Central memory CD8-positive, alpha-beta T cell (primary cell): ENCODE measurements at regions not wholly inside any gene's neighbourhood (a gene's known extent, or its start where the extent isn't known, plus 50 kb on each side); places are given as distances from the start of the nearest gene placed in this dataset.

Experiments
- ATAC-seq: fragments of 150-1000 bp; cut with Tn5 transposase; replicated peaks from 2 replicates; pipeline ENCODE4 v1.10.0; 2022; ENCODE audit warnings: mild to moderate bottlenecking, moderate FRiP score, moderate number of reproducible peaks; ENCODE audit not compliant: poor library complexity, severe bottlenecking; ENCODE audit errors: extremely low read depth
- DNase-seq, 2 donors: peaks; one replicate each; pipeline ENCODE4 v3.0.0; 2021; ENCODE audit warnings: low spot score in 2 of 2
- H3K27ac Mint-ChIP-seq: one replicate; pipeline ENCODE4 v1.8.0; 2022; ENCODE audit warnings: low read depth, mild to moderate bottlenecking, moderate library complexity, mixed read lengths
- H3K27me3 Mint-ChIP-seq: one replicate; pipeline ENCODE4 v1.8.0; 2022; ENCODE audit warnings: mixed read lengths
- H3K36me3 Mint-ChIP-seq: one replicate; pipeline ENCODE4 v1.8.0; 2022; ENCODE audit warnings: mild to moderate bottlenecking, moderate library complexity, mixed read lengths; ENCODE audit not compliant: insufficient read depth
- H3K4me1 Mint-ChIP-seq: one replicate; pipeline ENCODE4 v1.8.0; 2022; ENCODE audit warnings: mixed read lengths
- H3K4me3 Mint-ChIP-seq: one replicate; pipeline ENCODE4 v1.8.0; 2022; ENCODE audit warnings: mild to moderate bottlenecking, moderate library complexity, mixed read lengths
- H3K9me3 Mint-ChIP-seq: one replicate; pipeline ENCODE4 v1.8.0; 2022; ENCODE audit warnings: mixed read lengths

GRCh38 chr21:31482460-31482859 lies 138.4 kb upstream of the TIAM1 start:
- Mint-ChIP-seq H3K4me1 (no peaks in the 10 kb centered on the region), H3K27ac (no peak overlapping the region), H3K9me3 (peaks cover 5% of the 10 kb centered on the region), H3K36me3 (peaks cover 3% of the 10 kb centered on the region), H3K27me3 (no peaks in the 10 kb centered on the region), H3K4me3 (no peak overlapping the region)
- ATAC-seq (no peak), DNase-seq (no peak)

- Mint-ChIP-seq H3K27ac (no peak overlapping the region), H3K4me1 (no peaks in the 10 kb centered on the region), H3K9me3 (peaks cover 5% of the 10 kb centered on the region), H3K36me3 (peaks cover 3% of the 10 kb centered on the region), H3K27me3 (no peaks in the 10 kb centered on the region), H3K4me3 (no peak overlapping the region)
- ATAC-seq (no peak), DNase-seq (no peak)
Observed at GRCh38 chr21:31480228-31480627, 136.2 kb upstream of the TIAM1 start.

GRCh38 chr21:31479714-31480113 lies 135.7 kb upstream of the TIAM1 start:
- H3K9me3 Mint-ChIP-seq: peaks cover under 1% of the 10 kb centered on the region

DNA sequence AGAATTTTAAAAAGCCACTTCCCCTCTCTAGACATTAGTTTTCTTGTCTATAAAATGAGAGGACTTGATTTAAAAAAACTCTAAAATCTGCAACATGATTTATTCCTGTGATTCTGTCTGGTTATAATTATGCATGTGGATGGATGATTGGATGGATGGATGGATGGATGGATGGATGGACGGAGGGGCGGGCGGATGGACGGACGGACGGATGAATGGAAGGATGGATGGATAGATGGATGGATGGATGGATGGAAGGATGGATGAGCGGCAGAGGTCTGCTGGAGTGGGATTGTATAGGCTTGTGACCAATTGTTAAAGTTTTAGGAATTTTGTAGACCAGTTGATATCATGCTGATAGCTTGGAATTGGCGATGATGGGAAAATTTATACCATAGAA lies 135.2 kb upstream of the TIAM1 start:
- Mint-ChIP-seq H3K27ac (no peak overlapping the region), H3K4me3 (no peak overlapping the region), H3K4me1 (no peaks in the 10 kb centered on the region)

More at GRCh38 chr21:31479714-31480113, 135.7 kb upstream of the TIAM1 start:
- no peak for ATAC-seq
- no peak for DNase-seq
- Mint-ChIP-seq H3K4me1 (no peaks in the 10 kb centered on the region), H3K4me3 (no peak overlapping the region), H3K27ac (no peak overlapping the region), H3K27me3 (no peaks in the 10 kb centered on the region), H3K36me3 (peaks cover 3% of the 10 kb centered on the region)

GRCh38 chr21:31476263-31477022 lies 132.4 kb upstream of the TIAM1 start:
- Mint-ChIP-seq H3K36me3 (peaks cover under 1% of the 10 kb centered on the region), H3K9me3 (no peaks in the 10 kb centered on the region), H3K27me3 (no peaks in the 10 kb centered on the region), H3K27ac (no peak overlapping the region), H3K4me3 (no peak overlapping the region), H3K4me1 (no peaks in the 10 kb centered on the region)
- DNase-seq: no peak
- ATAC-seq: no peak

More for the DNA sequence above, 135.2 kb upstream of the TIAM1 start:
- Mint-ChIP-seq H3K27me3 (no peaks in the 10 kb centered on the region), H3K36me3 (peaks cover 3% of the 10 kb centered on the region), H3K9me3 (no peaks in the 10 kb centered on the region)
- DNase-seq (no peak), ATAC-seq (no peak)

GRCh38 chr21:31475223-31475622 lies 131.2 kb upstream of the TIAM1 start:
- DNase-seq: no peak
- H3K4me1 Mint-ChIP-seq: no peaks in the 10 kb centered on the region
- no peaks in the 10 kb centered on the region for H3K27me3 Mint-ChIP-seq
- no peak overlapping the region for H3K4me3 Mint-ChIP-seq
- H3K27ac Mint-ChIP-seq: no peak overlapping the region
- no peaks in the 10 kb centered on the region for H3K36me3 Mint-ChIP-seq
- no peaks in the 10 kb centered on the region for H3K9me3 Mint-ChIP-seq
- ATAC-seq: no peak

DNA sequence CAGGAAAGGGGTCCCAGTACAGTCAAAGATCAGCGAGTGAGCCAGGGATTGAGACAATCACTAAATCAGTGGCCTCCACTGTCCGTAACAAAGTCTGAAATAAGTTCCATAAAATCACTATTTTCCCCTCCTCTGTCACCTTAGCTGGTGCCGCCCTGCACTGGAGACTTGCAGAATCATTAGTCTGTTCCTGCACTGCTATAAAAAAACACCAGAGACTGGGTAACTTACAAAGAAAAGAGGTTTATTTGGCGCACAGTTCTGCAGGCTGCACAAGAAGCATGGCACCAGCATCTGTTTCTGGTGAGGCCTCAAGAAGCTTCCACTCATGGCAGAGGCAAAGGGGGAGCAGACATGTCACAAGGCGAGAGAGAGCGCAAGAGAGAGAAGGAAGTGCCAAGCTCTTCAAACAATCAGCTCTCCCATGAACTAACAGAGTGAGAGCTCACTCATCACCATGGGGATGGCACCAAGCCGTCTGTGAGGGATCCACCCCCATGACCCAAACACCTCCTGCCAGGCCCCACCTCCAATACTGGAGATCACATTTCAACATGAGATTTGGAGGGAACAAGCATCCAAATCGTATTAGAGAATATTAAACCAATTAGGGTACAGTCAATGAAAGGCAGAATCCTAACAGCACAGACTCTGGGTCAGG lies 129.8 kb upstream of the TIAM1 start:
- H3K4me1 Mint-ChIP-seq: no peaks in the 10 kb centered on the region
- ATAC-seq (no peak), DNase-seq (no peak)
- no peaks in the 10 kb centered on the region for H3K9me3 Mint-ChIP-seq
- H3K4me3 Mint-ChIP-seq: no peak overlapping the region
- no peak overlapping the region for H3K27ac Mint-ChIP-seq
- H3K27me3 Mint-ChIP-seq: no peaks in the 10 kb centered on the region
- H3K36me3 Mint-ChIP-seq: no peaks in the 10 kb centered on the region

DNA sequence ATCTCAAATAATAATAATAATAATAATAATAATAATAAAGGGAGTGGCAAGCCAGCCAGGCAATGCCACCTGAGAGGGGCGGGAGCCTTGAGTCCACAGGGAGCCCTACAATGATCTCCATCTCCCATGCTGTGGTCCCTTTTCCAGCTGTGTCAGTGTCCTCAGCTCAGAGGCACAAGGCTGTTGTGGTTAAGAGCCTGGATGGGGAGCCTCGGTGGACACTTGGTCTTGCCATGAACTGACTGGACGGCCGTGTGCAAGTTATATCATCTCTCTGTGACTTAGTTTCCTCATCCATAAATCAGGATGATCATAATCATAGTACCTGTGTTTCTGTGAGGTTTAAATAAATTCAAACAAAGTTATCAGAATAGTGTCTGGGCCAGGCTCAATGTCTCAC lies 127.8 kb upstream of the TIAM1 start:
- no peak overlapping the region for H3K27ac Mint-ChIP-seq
- no peak overlapping the region for H3K4me3 Mint-ChIP-seq
- H3K4me1 Mint-ChIP-seq: no peaks in the 10 kb centered on the region
- no peaks in the 10 kb centered on the region for H3K9me3 Mint-ChIP-seq
- H3K36me3 Mint-ChIP-seq: no peaks in the 10 kb centered on the region
- no peaks in the 10 kb centered on the region for H3K27me3 Mint-ChIP-seq
- ATAC-seq (no peak), DNase-seq (no peak)

GRCh38 chr21:31470896-31471694 lies 127.0 kb upstream of the TIAM1 start:
- DNase-seq (no peak), ATAC-seq (no peak)
- H3K4me1 Mint-ChIP-seq: no peaks in the 10 kb centered on the region
- H3K9me3 Mint-ChIP-seq: no peaks in the 10 kb centered on the region
- no peak overlapping the region for H3K4me3 Mint-ChIP-seq
- H3K27ac Mint-ChIP-seq: no peak overlapping the region
- H3K27me3 Mint-ChIP-seq: peaks cover under 1% of the 10 kb centered on the region
- H3K36me3 Mint-ChIP-seq: no peaks in the 10 kb centered on the region

GRCh38 chr21:31460980-31461379 lies 116.9 kb upstream of the TIAM1 start:
- peaks cover 4% of the 10 kb centered on the region for H3K27me3 Mint-ChIP-seq
- no peaks in the 10 kb centered on the region for H3K36me3 Mint-ChIP-seq
- H3K9me3 Mint-ChIP-seq: no peaks in the 10 kb centered on the region
- H3K4me3 Mint-ChIP-seq: no peak overlapping the region
- H3K4me1 Mint-ChIP-seq: no peaks in the 10 kb centered on the region
- no peak overlapping the region for H3K27ac Mint-ChIP-seq
- no peak for DNase-seq
- no peak for ATAC-seq

- no peaks in the 10 kb centered on the region for H3K36me3 Mint-ChIP-seq
- H3K27ac Mint-ChIP-seq: no peak overlapping the region
- no peaks in the 10 kb centered on the region for H3K4me1 Mint-ChIP-seq
- H3K9me3 Mint-ChIP-seq: no peaks in the 10 kb centered on the region
- ATAC-seq: no peak
- no peak for DNase-seq
- no peak overlapping the region for H3K4me3 Mint-ChIP-seq
- H3K27me3 Mint-ChIP-seq: no peaks in the 10 kb centered on the region
Observed at GRCh38 chr21:31459457-31459856, 115.4 kb upstream of the TIAM1 start.

DNA sequence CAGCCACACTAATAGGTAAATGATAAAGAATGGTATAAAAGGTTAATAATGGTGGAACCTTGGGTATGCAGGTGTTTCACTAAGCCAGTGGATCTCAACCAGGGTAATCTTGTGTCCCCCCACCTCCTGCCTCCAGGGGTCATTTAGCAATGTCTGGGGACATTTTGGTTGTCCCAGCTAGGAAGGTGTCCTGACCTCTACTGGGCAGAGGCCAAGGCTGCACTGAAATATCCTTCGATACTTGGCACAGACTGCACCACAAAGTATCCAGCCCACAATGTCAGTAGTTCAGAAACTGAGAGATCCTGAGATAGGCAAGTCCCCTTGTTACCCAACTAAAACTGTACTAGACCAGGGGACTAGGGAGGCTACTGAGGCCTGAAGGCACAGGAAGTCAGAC lies 113.6 kb upstream of the TIAM1 start:
- Mint-ChIP-seq H3K9me3 (peaks cover 3% of the 10 kb centered on the region), H3K4me3 (no peak overlapping the region), H3K27me3 (no peaks in the 10 kb centered on the region), H3K36me3 (peaks cover 2% of the 10 kb centered on the region), H3K4me1 (no peaks in the 10 kb centered on the region), H3K27ac (no peak overlapping the region)
- DNase-seq: no peak
- no peak for ATAC-seq
